Spinal cord (tissue), 9 donors: ENCODE measurements at regions not wholly inside any gene's neighbourhood (a gene's known extent, or its start where the extent isn't known, plus 50 kb on each side); places are given as distances from the start of the nearest gene placed in this dataset.

Source experiments
- DNase-seq, 6 donors: peaks; one replicate each; pipeline versions ENCODE4 v3.0.0 to v3.0.0-alpha.2; 2013 to 2015; ENCODE audit warnings: low spot score in 6 of 6, low read depth in 4 of 6
- H3K27ac ChIP-seq: one replicate; pipeline ENCODE4 v1.5.1; 2013; ENCODE audit warnings: low read depth, low read length, control low read depth
- H3K27me3 ChIP-seq: one replicate; pipeline ENCODE4 v1.6.1; 2013; ENCODE audit warnings: low read length; ENCODE audit not compliant: control insufficient read depth, insufficient read depth
- H3K36me3 ChIP-seq: one replicate; pipeline ENCODE4 v1.6.1; 2013; ENCODE audit warnings: low read length; ENCODE audit not compliant: control insufficient read depth, insufficient read depth
- H3K4me1 ChIP-seq: one replicate; pipeline ENCODE4 v1.6.1; 2013; ENCODE audit warnings: low read length; ENCODE audit not compliant: control insufficient read depth, insufficient read depth
- H3K4me3 ChIP-seq: one replicate; pipeline ENCODE4 v1.5.1; 2013; ENCODE audit warnings: low read depth, low read length, control low read depth
- H3K9me3 ChIP-seq: one replicate; pipeline ENCODE4 v1.6.1; 2013; ENCODE audit warnings: low read length; ENCODE audit not compliant: control insufficient read depth, insufficient read depth
- WGBS: methylation state at CpG from one replicate; pipeline ENCODE4 v1.1.5; 2013; ENCODE audit warnings: missing lambda C conversion rate; ENCODE audit not compliant: insufficient coverage; 5-methylcytosine and 5-hydroxymethylcytosine counted together
- donor health status: healthy.

DNA sequence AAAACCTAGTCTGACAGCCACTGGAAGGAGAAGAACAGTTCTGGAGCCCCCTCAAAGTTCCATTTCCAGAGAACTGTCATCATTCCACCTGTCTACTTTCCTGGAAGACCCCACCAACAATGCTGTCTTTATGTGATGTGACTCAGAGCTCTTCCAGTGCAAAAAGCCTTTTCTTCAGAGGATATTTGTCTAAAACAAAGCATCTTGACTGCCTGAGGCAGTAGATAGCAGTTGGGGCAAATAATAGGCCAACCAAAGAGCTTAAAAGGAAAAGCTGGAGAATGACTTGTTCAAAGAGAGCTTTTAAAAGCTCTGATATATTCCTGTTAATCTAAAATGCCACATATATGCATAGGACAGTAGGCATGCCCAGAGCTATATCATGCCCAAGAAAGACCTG, 62.6 kb downstream of the MIS18A start:
- DNase-seq = no peak
- H3K9me3 ChIP-seq = no peaks in the 10 kb centered on the region
- no peaks in the 10 kb centered on the region for H3K4me1 ChIP-seq
- no peak overlapping the region for H3K27ac ChIP-seq
- no peaks in the 10 kb centered on the region for H3K36me3 ChIP-seq
- H3K27me3 ChIP-seq = no peaks in the 10 kb centered on the region
- no peak overlapping the region for H3K4me3 ChIP-seq

DNA sequence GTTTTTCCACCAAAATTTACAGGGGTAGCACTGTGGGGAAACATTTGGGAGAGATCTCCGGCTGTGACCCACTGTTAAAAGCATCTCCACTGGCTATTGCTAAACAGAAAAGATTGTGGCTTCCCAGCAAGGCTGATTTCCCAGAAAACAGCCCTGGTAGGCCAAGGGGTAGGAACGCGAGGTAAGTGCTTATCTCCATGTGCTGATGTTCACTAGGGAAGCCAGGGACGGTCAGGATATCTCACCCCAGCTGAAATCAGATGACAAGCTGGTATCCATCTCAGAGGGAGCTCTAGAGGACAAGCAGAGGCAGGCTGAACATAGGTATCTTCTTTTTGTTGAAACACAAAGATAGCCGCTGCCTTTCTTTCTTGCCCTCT, 63.6 kb downstream of the MIS18A start:
- WGBS = 83% methylated on average over 4 of the region's 5 CpGs
- Histone ChIP-seq H3K27me3 (no peaks in the 10 kb centered on the region), H3K4me3 (no peak overlapping the region), H3K36me3 (no peaks in the 10 kb centered on the region), H3K4me1 (no peaks in the 10 kb centered on the region), H3K27ac (no peak overlapping the region), H3K9me3 (no peaks in the 10 kb centered on the region)
- no peak for DNase-seq

DNA sequence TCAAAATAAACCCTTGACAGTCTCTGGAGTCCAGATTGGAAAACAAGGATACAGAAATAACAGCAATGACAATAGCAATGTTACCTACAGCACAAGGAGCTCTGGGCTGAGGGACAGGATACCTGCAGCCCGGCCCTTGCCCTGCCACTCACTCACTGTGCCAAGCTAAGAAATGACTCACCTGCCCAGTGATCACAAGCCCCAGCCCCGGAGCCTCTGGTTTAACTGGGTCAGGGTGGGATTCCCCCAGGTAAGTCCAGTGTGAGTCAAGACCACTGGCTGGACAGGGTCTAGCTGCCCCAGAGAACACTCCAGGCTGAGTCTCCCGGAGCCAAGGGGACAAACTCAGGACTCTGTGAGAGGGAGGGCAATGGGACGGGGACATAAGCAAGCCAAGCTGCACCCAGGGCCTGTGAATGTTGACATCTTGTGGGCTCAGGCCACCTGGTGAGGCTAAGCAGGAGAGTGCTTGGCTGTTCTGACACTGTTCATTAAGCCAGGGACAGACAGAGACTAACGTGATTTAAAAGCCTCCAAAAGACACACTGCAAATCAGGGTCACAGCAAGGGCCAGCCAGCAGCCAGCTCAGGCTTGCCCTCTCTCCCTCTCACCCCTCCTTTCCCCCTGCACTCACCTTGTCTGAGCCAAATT, 64.1 kb downstream of the MIS18A start:
- Histone ChIP-seq H3K27me3 (no peaks in the 10 kb centered on the region), H3K4me1 (no peaks in the 10 kb centered on the region), H3K4me3 (no peak overlapping the region), H3K36me3 (no peaks in the 10 kb centered on the region), H3K9me3 (no peaks in the 10 kb centered on the region), H3K27ac (no peak overlapping the region)
- 87% methylated on average over 5 of the region's 5 CpGs for WGBS
- no peak for DNase-seq

DNA sequence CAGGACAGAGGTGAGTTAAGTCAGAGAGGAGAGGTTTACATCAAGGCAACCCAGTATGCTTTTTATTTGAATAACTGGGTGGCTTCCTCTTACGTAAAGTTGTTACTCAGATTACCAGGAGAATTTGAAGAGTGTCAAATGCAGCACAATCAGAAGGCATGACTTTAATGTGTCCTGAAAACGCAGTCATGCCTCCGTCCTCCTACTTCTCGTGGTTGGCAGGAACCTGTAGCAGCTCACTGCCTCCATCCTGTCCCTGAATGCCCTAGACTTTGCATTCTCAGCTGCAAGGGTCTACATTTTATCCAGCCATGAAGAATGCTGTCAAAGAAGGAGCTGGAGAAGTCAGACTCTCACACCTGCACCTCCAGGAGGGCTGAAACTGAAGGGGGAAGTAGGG, 66.7 kb downstream of the MIS18A start:
- DNase-seq = no peak
- H3K36me3 ChIP-seq = no peaks in the 10 kb centered on the region
- 92% methylated on average over 4 of the region's 4 CpGs for WGBS
- no peaks in the 10 kb centered on the region for H3K4me1 ChIP-seq
- no peak overlapping the region for H3K27ac ChIP-seq
- H3K9me3 ChIP-seq = no peaks in the 10 kb centered on the region
- no peak overlapping the region for H3K4me3 ChIP-seq
- H3K27me3 ChIP-seq = no peaks in the 10 kb centered on the region

DNA sequence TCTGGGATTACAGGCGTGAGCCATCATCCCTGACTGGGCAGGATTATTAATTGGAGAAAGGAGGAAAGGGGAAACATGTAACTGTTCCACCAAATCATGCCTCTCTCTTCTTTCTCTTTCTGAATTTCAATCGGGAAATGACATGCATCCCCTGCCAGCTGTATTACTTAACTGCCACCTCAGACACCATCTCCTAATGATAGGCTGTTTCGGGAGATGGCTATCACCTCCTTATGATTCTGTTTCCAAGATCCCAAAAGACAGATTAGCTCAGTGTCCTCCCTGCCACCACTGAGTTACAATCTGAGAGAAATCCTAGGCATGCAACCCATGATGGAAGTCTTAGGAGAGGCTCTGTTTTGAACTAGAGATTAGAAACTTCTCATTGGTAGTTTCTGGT, 67.5 kb downstream of the MIS18A start:
- no peak for DNase-seq
- Histone ChIP-seq H3K9me3 (no peaks in the 10 kb centered on the region), H3K27ac (no peak overlapping the region), H3K4me1 (peaks cover 3% of the 10 kb centered on the region), H3K27me3 (no peaks in the 10 kb centered on the region), H3K4me3 (no peak overlapping the region), H3K36me3 (no peaks in the 10 kb centered on the region)
- 90% methylated on average over 1 of the region's 3 CpGs for WGBS

DNA sequence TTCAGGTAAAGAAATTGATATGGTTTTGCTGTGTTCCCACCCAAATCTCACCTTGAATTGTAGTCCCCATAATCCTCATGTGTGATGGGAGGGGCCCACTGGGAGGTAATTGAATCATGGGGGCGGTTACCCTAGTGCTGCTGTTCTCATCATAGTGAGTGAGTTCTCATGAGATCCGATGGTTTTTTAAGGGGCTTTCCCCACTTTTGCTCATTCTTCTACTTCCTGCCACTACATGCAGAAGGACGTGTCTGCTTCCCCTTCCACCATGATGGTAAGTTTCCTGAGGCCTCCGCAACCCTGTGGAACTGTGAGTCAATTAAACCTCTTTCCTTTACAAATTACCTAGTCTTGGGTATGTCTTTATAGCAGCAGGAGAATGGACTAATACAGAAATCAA, 69.3 kb downstream of the MIS18A start:
- Histone ChIP-seq H3K36me3 (no peaks in the 10 kb centered on the region), H3K27me3 (no peaks in the 10 kb centered on the region), H3K4me3 (no peak overlapping the region), H3K4me1 (peaks cover 3% of the 10 kb centered on the region), H3K27ac (no peak overlapping the region), H3K9me3 (no peaks in the 10 kb centered on the region)
- no peak for DNase-seq
- 86% methylated on average over 2 of the region's 4 CpGs for WGBS

DNA sequence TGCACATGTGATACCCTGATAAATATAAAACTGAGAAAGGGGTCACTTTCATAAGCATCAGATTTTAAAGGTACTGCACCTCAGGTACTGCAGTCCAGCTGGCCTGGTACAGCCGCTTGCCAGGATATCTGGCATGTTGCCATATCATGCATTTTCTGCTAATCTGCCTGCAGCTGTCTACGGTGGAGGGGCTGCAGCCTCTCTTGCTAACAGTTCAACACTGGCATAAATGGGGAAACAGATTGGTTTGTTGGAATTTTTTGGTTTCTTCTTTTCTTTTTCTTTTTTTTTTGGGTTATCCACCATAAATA, 71.5 kb downstream of the MIS18A start:
- Histone ChIP-seq H3K27me3 (no peaks in the 10 kb centered on the region), H3K36me3 (no peaks in the 10 kb centered on the region), H3K4me3 (no peak overlapping the region), H3K9me3 (no peaks in the 10 kb centered on the region), H3K27ac (no peak overlapping the region), H3K4me1 (peaks cover 3% of the 10 kb centered on the region)
- WGBS = 42% methylated on average over 1 of the region's 2 CpGs
- DNase-seq = peak in 2 of 6 donors; percentile 26 to 64

DNA sequence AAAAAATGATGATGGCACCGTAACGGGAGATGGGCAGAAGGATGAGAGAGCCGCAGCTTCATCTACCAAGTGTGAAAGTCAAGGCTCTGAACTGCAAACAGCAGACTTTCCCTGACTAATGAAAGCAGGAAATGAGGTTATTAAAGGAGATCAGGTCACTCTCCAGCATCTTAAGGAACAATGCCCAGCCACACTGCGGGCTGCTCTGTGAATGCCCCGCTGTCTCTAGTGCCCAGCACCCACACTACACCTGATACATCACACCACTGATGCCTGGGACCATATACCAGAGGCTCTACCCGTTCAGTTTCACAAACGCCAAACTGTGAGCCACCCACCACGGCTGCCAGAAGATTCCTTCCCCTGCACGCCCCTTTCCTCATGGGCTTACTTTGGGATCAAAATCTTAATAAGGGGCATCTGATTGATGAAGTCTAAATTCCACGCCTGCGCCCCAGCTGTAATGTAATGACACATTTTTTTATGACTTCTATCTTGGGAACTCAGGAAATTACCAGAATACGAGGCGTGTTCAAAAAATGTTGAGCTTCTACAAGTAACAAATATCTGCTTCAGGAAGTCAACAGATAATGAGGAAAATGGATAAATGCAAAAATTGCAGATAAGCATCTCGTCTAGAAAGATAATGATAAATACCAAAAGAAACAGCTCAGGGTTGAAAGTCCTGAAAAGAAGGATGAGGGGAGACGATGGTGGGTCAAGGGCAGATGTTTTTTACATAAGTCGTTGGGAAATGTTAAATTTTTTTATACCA, 72.0 kb downstream of the MIS18A start:
- Histone ChIP-seq H3K4me1 (peaks cover 3% of the 10 kb centered on the region), H3K9me3 (no peaks in the 10 kb centered on the region), H3K27ac (no peak overlapping the region), H3K27me3 (no peaks in the 10 kb centered on the region), H3K36me3 (no peaks in the 10 kb centered on the region), H3K4me3 (no peak overlapping the region)
- 80% methylated on average over 8 of the region's 16 CpGs for WGBS
- DNase-seq = no peak

DNA sequence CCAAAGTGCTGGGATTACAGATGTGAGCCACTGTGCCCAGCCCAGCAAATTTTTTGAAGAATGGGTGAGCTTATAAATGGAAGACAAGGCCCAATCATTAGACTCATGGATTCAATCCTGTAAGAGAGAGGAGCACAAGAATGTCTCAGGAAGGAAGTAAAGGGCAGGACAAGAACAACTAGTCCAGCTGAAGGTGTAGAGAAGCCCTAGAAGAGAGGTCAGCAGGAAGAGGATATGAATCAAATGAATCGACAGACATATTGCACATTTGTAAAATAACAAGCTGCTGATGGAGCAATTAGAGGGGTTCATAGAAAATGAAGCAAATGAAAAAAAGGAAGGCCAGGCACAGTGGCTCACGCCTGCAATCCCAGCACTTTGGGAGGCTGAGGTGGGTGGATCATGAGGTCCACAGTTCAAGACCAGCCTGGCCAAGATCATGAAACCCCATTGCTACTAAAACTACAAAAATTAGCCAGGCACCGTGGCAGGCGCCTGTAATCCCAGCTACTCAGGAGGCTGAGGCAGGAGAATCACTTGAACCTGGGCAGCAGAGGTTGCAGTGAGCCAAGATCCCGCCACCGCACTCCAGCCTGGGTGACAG, 74.9 kb downstream of the MIS18A start:
- Histone ChIP-seq H3K36me3 (no peaks in the 10 kb centered on the region), H3K27me3 (no peaks in the 10 kb centered on the region), H3K4me1 (peaks cover 3% of the 10 kb centered on the region), H3K4me3 (no peak overlapping the region), H3K9me3 (no peaks in the 10 kb centered on the region), H3K27ac (no peak overlapping the region)
- DNase-seq = no peak
- 97% methylated on average over 5 of the region's 6 CpGs for WGBS

DNA sequence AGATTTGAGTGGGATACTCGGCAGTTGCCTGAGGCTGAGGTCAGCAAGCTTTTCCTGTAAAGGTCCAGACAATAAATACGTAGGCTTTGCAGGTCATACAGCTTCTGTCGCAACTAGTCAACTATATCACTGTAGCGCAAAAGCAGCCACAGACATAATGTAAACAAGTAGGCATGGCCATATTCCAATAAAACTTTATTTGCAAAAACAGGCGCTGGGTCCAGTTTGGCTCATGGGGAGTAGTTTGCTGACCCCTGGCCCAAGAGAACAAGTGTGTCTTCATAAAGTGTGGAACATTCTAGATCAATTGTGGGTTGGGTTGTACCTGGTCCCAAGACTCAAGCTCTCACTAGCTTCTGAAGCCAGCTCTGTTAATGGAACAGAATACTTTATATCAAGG, 78.8 kb downstream of the MIS18A start:
- 88% methylated on average over 1 of the region's 5 CpGs for WGBS
- DNase-seq = no peak
- peaks cover 10% of the 10 kb centered on the region for H3K4me1 ChIP-seq

More for the DNA sequence above, 78.8 kb downstream of the MIS18A start:
- Histone ChIP-seq H3K36me3 (no peaks in the 10 kb centered on the region), H3K27ac (no peak overlapping the region), H3K9me3 (no peaks in the 10 kb centered on the region), H3K27me3 (no peaks in the 10 kb centered on the region), H3K4me3 (no peak overlapping the region)
